Inflammatory macrophage treated with lipopolysaccharide for 1 hour (primary cell): ENCODE measurements at regions not wholly inside any gene's neighbourhood (a gene's known extent, or its start where the extent isn't known, plus 50 kb on each side); places are given as distances from the start of the nearest gene placed in this dataset.
"Not testable (repeated sequence)": the region's sequence is repeated elsewhere in the genome, so short reads cannot be mapped to it uniquely, and the experiment has no call there.

Source experiments
- DNase-seq, 2 donors: peaks; one replicate each; pipeline ENCODE4 v3.0.0-alpha.2; 2020 to 2022

GRCh38 chr10:131363416-131363815, 51.9 kb upstream of the TCERG1L start:
- DNase-seq, result no peak

DNA sequence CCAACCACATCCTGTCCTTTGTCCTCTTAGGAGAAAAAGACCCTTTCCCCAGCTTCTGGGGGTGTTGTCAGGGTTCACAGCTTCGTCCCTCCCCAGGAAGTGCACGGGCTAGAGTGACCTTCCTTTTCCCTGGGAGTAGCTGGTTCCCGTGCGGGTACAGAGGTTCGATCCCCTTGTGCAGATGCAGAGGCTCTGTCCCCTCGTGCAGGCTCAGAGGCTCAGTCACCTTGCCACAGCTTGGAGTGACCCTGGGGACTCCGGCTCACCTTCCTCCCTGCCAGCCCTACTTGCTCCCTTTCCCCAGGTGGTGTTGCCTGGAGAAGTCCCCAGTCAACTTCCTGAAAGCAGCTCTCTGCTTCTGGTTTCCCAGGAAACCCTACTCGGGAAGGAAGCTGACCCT, 60.0 kb upstream of the TCERG1L start:
- DNase-seq, result no peak

DNA sequence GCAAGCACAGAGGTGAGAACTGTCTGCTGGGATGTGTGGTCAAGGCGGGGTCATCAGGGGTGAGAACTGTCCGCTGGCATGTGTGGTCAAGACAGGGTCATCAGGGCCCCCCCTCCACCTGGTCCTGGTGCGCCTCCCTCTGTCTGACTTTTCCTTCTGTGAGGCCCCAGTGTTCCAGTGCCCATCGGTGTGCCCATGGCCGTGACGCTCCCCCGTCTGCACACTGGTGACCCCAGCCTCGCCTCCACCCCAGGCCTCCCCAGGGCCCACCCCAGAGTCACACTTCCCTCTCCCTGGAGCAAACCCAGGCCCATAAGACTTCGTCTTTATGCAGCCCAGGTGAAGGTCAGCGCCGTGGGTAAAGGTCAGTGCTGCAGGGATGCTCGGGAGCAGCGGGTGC, 70.1 kb upstream of the TCERG1L start:
- DNase-seq, result no peak

DNA sequence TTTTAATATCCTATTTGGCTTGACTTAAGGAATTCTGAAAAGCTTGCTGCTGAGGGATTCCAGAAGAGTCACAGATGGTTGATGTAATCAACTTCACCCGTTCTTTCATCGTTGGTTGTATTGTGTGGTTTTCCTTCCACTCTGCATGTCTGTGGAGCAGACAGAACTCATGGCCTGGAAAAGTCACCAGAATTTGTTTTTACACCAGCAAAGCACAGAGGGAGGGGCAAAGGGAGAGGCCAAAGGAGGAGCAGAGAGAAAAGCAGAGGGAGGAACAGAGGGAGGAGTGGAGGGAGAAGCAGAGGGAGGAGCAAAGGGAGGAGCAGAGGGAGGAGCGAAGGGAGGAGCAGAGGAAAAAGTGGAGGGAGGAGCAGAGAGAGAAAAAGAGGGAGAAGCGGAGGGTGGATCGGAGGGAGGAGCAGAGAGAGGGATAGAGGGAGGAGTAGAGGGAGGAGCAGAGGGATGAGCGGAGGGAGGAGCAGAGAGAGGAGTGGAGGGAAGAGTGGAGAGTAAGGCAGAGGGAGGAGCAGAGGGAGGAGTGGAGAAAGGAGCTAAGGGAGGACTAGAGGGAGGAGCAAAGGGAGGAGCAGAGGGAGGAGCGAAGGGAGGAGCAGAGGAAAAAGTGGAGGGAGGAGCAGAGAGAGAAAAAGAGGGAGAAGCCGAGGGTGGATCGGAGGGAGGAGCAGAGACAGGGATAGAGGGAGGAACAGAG, 73.8 kb upstream of the TCERG1L start:
- not testable (repeated sequence) for DNase-seq

DNA sequence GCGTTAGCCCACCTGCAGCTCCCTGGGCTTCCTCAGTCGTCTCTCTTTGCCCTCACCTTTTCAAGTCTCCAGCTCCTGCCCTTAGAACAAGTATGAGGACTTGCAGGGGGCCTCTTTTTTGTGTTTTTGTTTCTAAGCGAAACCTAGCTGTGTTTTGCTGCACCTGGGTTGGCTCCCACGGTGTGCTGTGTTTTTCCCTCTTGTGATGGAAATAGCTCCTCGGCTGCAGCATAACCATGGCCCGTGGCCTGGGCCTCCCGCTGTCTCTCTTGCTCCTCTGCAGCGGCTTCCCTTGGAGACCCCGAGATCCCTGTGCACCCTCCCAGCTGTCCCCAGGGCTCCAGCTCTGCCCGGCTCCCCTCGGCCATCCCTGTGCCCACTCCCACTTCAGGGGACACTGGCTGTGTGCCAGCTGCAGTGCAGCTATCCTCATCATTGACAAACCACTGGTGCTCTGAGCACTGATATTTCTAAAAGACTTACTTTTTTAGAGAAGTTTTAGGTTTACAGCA, 75.6 kb upstream of the TCERG1L start:
- no peak for DNase-seq

DNA sequence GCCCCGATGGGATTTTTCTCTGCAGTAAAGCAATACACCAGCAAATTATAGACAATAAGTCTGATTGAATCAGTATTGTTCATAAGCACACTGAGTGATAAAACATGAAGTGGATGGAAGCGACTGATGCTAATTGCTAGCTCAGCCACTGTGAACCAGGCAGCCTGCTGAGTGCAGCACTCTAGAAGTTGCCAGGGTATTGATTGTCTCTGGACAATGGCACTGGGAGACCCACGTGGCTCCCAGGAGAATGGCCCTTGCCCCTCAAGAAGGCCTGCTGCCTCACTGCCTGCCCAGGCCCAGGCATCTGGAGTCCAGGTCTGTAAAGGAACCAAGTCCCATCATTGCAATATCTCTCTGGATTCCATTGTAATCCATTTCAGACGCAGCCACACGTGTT, 80.4 kb upstream of the TCERG1L start:
- no peak for DNase-seq

DNA sequence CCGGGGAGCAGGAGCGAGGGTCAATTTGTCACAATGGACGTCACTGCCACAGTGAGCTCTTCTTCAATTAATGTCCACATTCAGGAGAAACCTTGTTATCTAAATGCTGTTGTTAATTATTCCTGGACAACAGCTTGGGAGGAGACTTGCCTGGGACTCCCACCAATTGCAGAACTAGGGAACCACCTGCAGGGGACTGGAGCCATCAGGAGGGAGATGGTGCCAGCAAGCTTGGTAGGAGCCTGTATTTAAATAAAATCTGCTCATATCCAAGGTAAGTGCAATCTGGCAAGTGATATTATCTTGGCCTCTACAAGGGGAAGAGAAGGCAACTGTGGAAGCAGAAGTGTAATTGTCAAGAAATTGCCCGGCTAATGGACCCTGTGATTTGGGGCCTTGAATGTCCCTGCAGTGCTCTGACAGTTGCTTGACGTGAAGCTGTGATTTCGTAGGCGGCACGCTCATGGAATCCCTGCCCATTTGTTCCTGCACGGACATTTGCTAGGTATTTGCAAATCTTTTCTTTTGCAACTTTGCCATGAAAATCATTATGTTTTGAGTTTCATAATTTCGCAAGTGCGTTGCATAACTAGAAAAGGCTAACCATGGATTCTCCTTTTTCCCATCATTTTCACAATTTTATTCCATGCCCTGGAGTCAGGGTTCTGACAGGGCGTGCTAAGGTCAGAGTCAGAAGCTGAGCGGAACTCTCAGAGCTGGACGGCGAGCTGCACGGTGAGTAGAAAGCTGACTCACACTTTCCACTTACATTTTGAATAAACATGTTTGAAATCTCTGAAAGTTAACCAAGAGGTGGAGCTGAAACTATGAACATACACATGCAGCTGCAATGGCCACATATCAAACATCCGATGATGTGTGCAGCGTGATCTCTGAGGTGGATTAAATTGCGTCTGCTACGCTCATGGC, 84.9 kb upstream of the TCERG1L start:
- no peak for DNase-seq

DNA sequence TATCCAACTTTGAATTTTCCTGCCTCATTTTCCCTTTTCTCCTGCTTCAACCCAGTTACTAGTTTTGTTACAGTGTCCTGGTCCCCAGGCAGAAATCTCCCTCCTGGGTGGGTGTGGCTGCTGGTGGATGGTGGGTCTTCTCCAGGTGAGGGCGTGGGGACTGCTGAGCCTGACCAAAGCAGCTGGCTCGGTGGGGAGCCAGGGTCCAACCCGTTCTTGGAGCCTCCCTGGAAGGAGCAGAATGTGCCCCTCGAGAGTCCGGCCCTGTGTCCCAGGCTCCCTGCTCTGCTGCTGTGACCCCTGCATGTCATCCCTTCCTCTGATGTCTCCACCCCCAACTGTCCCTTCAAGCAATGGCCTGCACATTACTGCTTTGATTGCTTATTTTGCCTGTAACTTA, 86.6 kb upstream of the TCERG1L start:
- DNase-seq, result no peak

DNA sequence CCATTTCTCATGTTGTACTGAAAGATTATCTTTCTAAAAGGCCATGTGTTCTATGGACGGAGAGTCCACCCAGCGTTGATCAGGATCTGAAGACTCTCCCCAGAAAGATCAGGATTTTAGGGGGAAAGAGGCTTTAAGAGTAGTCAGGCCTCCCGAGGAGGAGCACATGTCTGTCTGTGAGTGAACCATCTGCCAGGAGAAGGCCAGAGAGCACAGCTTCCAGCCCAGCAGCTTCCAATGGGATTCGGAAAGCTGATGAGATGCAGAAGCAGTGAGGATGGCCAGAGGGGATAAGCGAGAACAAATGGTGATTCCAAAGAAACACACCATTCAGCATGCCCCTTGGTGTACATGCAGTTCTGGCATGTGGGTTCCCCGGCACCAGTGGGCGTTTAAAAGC, 88.5 kb upstream of the TCERG1L start:
- no peak for DNase-seq

GRCh38 chr10:131400513-131400912, 89.0 kb upstream of the TCERG1L start:
- no peak for DNase-seq

GRCh38 chr10:131402771-131403650, 91.5 kb upstream of the TCERG1L start:
- no peak for DNase-seq

DNA sequence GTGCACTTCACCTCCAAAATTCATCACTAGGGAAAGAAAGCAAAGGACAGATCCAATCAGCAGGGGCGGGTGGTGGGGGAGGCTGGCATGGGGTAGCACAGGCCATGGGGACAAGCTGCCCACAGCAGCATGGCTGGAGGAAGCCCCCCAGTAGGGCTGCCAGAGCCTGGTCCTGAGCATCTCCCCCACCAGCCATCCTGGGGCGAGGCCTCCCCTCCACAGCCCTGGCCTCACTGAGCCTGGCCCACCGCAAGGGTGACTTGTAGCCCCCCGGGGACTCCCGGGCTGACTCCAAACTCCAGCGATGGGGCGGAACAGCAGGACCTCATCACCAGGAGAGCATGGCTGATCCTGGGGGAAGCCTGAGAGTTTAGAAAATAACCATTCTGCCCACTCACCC, 92.4 kb upstream of the TCERG1L start:
- DNase-seq, result no peak

DNA sequence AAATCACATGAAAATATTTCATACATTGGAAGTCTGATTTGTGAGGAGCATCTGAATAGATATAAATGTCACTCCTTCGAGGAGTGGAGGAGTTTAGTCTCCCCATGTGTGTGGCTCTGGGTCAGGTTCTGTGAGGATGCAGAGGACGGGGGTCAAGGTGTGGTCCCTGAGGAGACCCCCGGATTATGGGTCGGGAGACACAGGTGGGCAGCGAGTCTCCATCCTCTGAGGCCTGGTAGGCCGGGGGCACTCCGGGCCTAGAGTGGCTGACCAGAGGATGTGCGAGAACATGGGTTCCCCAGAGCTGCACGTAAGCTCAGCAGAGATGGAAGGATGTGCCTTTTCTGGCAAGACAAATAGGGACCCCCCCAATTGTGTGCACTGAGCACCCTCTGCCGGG, 93.4 kb upstream of the TCERG1L start:
- DNase-seq, result no peak

DNA sequence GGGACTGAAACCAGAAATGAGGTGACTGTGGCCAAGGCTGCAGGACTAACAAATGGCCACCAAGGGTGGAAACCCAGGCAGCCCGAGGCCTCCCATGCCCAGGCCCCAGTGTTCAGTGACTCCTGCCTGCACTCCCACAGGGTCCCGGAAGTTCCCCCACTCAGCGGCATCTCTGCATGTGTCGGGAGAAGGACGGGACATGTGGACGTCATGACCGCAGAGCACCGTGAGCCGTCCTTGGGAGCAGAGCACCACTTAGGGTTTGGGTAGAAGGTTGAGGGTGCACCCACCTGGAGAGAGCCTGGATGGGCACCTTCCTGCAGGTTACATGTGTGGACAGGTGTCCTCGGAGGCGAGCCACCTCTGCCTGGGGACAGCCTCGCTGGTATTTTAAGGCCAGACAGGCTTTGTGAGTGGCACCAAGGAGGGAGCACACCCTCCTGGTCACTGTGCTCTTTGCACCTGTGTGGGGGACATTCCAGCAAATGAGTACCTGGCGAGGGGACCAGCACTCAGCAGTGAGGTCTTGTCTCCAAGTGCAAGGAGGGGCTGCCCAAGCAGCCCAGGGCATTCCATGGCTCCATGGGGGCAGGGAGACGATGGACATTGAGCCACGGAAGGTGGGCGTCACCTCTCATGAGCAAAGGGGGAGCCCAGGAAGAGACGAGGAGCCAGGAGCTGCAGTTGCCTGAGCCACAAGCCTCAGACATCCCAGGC, 95.3 kb upstream of the TCERG1L start:
- no peak for DNase-seq

DNA sequence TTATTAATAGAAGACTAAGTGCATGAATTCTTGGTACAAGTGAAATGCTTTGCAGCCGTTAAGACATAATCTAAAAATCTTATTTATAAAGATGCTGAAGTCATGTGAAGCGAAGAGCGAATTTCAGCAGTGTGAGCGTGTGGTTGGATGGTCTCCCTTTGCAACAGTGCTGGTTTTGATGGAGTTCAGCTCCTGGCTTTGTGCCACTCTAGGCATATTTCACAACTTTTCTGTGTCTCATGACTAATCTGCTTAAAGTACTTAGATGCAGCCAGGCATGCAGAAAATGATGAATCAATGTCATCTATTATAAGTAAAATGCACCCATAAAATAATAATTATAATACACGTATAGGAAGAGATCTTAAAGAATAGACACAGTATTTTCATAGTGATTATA, 107.2 kb upstream of the TCERG1L start:
- DNase-seq, result no peak

- no peak for DNase-seq
Measured at GRCh38 chr10:131419797-131420196, 108.3 kb upstream of the TCERG1L start.

DNA sequence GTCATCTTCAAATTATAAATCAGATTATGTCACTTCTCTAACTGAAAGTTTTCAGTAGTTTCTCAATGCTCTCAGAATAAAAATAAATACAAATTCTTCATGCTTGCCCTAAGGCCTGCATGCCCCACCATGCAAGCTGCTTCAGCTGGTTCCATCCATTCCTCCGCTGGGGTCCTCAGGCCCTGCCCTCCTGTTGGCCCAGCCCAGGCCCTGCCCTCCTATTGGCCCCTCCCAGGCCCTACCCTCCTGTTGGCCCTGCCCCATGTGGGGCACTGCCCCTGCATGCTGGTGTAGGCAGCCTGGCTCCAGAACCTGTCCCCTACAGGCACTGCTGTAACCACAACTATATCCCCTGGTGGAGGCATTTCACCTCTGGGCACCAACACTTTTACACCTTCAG, 109.3 kb upstream of the TCERG1L start:
- no peak for DNase-seq

DNA sequence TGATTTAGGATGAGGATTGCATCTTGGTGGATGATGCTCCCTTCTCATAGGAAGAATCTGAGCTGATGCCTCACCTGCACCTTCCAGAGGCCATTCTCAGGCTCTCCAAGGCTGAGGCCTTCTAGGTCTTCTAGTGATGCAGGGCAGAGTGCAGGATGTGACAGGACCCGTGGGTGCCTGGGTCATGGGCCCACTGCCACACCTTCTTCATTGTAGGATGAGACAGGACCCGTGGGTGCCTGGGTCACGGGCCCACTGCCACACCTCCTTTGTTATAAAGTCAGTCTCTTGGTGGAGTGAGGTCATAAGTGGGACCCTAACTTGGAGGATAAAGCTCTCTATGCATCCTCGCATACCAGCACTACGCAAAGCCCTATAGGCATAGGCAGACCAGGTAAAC, 109.9 kb upstream of the TCERG1L start:
- no peak for DNase-seq

DNA sequence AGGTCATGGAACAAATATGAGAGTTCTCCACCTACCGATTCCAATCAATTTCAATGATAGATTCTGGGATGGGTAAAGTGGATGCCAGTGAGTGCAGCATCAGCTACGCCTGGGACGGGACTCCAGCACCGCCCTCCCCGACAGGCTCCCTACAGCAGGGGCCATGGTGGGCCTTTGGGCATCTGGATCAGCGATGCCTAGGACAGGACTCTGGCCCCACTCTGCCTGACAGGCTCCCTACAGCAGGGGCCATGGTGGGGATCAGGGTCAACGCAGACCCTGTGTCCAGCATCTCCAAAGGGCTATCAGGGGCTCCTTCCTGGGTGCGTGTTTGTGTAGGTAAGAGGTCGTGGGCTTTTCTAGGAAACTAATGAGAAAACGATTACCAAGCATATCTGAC, 111.2 kb upstream of the TCERG1L start:
- no peak for DNase-seq

DNA sequence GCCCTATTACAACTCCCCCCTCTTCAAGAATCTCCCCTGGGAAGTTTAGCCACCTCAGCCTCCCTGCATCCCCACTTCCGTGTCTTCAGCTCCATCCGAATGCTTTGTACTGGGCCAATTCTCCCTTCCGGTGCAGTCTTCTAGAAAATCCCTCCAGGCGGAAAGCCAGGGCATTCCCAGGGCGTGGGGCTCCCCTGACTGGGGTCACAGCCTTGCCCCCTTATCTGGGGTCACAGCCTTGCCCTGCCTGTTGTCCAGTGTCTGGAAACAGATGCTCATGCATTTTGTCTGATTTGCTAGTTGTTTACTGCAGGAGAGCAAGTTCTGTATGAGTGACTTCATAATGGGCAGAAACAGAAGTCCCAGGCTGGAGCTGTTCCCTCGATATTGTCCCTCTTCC, 112.5 kb upstream of the TCERG1L start:
- no peak for DNase-seq

- DNase-seq, result no peak
Measured at GRCh38 chr10:131424836-131425491, 113.4 kb upstream of the TCERG1L start.
